Sigmoid colon (tissue), 4 donors: ENCODE measurements at regions not wholly inside any gene's neighbourhood (a gene's known extent, or its start where the extent isn't known, plus 50 kb on each side); places are given as distances from the start of the nearest gene placed in this dataset.

Experiments
- CTCF ChIP-seq, 4 experiments: fragments of 450-650 bp in 3 of 4; fragments of 200-600 bp in 1 of 4; IDR thresholded peaks; one replicate each; pipeline ENCODE4 v1.5.1; 2016 to 2019; ENCODE audit warnings: antibody characterized with exemption in 4 of 4, mild to moderate bottlenecking in 3 of 4, moderate library complexity in 2 of 4
- EP300 ChIP-seq, 4 donors: sonication (generic); formaldehyde crosslinking; IDR thresholded peaks; one replicate each; pipeline ENCODE4 v1.6.1; 2017; ENCODE audit warnings: antibody characterized with exemption in 4 of 4
- POLR2A ChIP-seq, 2 donors: fragments of 450-650 bp; IDR thresholded peaks; one replicate each; pipeline ENCODE4 v1.6.1; 2016; ENCODE audit warnings: antibody characterized with exemption in 2 of 2, mild to moderate bottlenecking in 2 of 2, moderate library complexity in 2 of 2
- POLR2AphosphoS5 ChIP-seq, 4 donors: sonication (generic); formaldehyde crosslinking; IDR thresholded peaks; one replicate each; pipeline ENCODE4 v1.6.1; 2017; ENCODE audit warnings: antibody characterized with exemption in 4 of 4

GRCh38 chr2:234716271-234716670 lies 219.4 kb upstream of the ARL4C start:
- TF ChIP-seq CTCF (IDR thresholded peaks at IDR 0.05) (no peak), POLR2A (IDR thresholded peaks at IDR 0.05) (no peak), POLR2AphosphoS5 (IDR thresholded peaks at IDR 0.05) (no peak), EP300 (IDR thresholded peaks at IDR 0.05) (no peak)
